GM23248 (cell line): ENCODE measurements at regions not wholly inside any gene's neighbourhood (a gene's known extent, or its start where the extent isn't known, plus 50 kb on each side); places are given as distances from the start of the nearest gene placed in this dataset.

Source experiments
- DNase-seq: peaks from one replicate; pipeline ENCODE4 v3.0.0-alpha.2; 2015
- H2AFZ ChIP-seq: fragments of 200-600 bp; sonication (generic); 2 replicates; pipeline ENCODE4 v1.6.1; 2016; ENCODE audit warnings: antibody characterized with exemption
- H3F3A ChIP-seq: fragments of 200-600 bp; sonication (generic); 2 replicates; pipeline ENCODE4 v1.6.1; 2016; ENCODE audit warnings: mild to moderate bottlenecking, antibody characterized with exemption, mixed run types; ENCODE audit not compliant: insufficient read depth
- H3K27ac ChIP-seq: fragments of 200-600 bp; sonication (generic); 2 replicates; pipeline ENCODE4 v1.5.1; 2016; ENCODE audit warnings: mild to moderate bottlenecking
- H3K27me3 ChIP-seq: fragments of 200-600 bp; sonication (generic); replicated peaks from 2 replicates; pipeline ENCODE4 v1.6.1; 2016; ENCODE audit warnings: mild to moderate bottlenecking; ENCODE audit not compliant: insufficient read depth
- H3K36me3 ChIP-seq: fragments of 200-600 bp; sonication (generic); 2 replicates; pipeline ENCODE4 v1.6.1; 2016; ENCODE audit warnings: low read depth, mild to moderate bottlenecking
- H3K4me1 ChIP-seq: fragments of 200-600 bp; sonication (generic); 2 replicates; pipeline ENCODE4 v1.6.1; 2016; ENCODE audit warnings: mild to moderate bottlenecking; ENCODE audit not compliant: insufficient read depth
- H3K4me2 ChIP-seq: fragments of 200-600 bp; sonication (generic); one replicate; pipeline ENCODE4 v1.6.1; 2016; ENCODE audit warnings: mild to moderate bottlenecking; ENCODE audit not compliant: unreplicated experiment
- H3K4me3 ChIP-seq: fragments of 200-600 bp; sonication (generic); 2 replicates; pipeline ENCODE4 v1.5.1; 2016; ENCODE audit warnings: mild to moderate bottlenecking
- H3K79me2 ChIP-seq: fragments of 200-600 bp; sonication (generic); 2 replicates; pipeline ENCODE4 v1.6.1; 2016; ENCODE audit warnings: mild to moderate bottlenecking; ENCODE audit not compliant: insufficient read depth
- H3K9ac ChIP-seq: fragments of 200-600 bp; sonication (generic); 2 replicates; pipeline ENCODE4 v1.6.1; 2016; ENCODE audit warnings: mild to moderate bottlenecking
- H3K9me2 ChIP-seq: fragments of 200-600 bp; sonication (generic); 2 replicates; pipeline ENCODE4 v1.6.1; 2016; ENCODE audit warnings: mixed run types, mild to moderate bottlenecking, moderate library complexity; ENCODE audit not compliant: insufficient read depth
- H3K9me3 ChIP-seq: fragments of 200-600 bp; sonication (generic); one replicate; pipeline ENCODE4 v1.6.1; 2017; ENCODE audit warnings: low read depth
- H4K20me1 ChIP-seq: fragments of 200-600 bp; sonication (generic); 2 replicates; pipeline ENCODE4 v1.6.0; 2016; ENCODE audit not compliant: insufficient read depth
- EZH2 ChIP-seq: fragments of 200-600 bp; sonication (generic); IDR thresholded peaks from 2 replicates; pipeline ENCODE4 v1.6.1; 2018; ENCODE audit warnings: antibody characterized with exemption, mild to moderate bottlenecking; ENCODE audit not compliant: insufficient read depth, poor library complexity, severe bottlenecking
- EZH2phosphoT487 ChIP-seq: fragments of 200-600 bp; sonication (generic); IDR thresholded peaks from 2 replicates; pipeline ENCODE4 v1.6.1; 2018; ENCODE audit warnings: antibody characterized with exemption, moderate library complexity, mild to moderate bottlenecking, low read depth; ENCODE audit not compliant: insufficient read depth
- WGBS, 2 experiments: methylation state at CpG; one replicate each; pipeline ENCODE4 v1.1.6; 2015 to 2017; ENCODE audit warnings: low lambda C conversion rate in 2 of 2, low coverage in 1 of 2; ENCODE audit errors: missing lambda C conversion rate in 2 of 2; 5-methylcytosine and 5-hydroxymethylcytosine counted together
- in situ Hi-C: fragments of 300-500 bp; cut with MboI; formaldehyde crosslinking; loops from 2 replicates; pipeline ENCODE4 v1.15.0; 2020

GRCh38 chr12:67818459-67818903 is 169.9 kb downstream of the DYRK2 start:
- 58 to 74% methylated on average over 2 of the region's 2 CpGs for WGBS, 2 experiments
- Histone ChIP-seq H2AFZ (no peak overlapping the region), H3F3A (peaks cover 4% of the 10 kb centered on the region), H3K27ac (no peak overlapping the region), H3K79me2 (no peaks in the 10 kb centered on the region), H3K4me3 (no peak overlapping the region), H3K9me3 (peaks cover 6% of the 10 kb centered on the region), H3K4me1 (0 out of 2 replicates have a peak, but pooled peaks cover 2% of the 10 kb centered on the region), H4K20me1 (no peaks in the 10 kb centered on the region), H3K27me3 (no peaks in the 10 kb centered on the region), H3K36me3 (no peaks in the 10 kb centered on the region), H3K9ac (no peak overlapping the region), H3K4me2 (no peak overlapping the region), H3K9me2 (no peaks in the 10 kb centered on the region)
- no peak for DNase-seq
- TF ChIP-seq EZH2phosphoT487 = no peak
- TF ChIP-seq EZH2 = no peak
- in situ Hi-C loops = no loop called here

GRCh38 chr12:67819902-67820301 is 169.3 kb upstream of the IFNG-AS1 start:
- no peak overlapping the region for H3K27ac ChIP-seq
- in situ Hi-C loops = no loop called here

GRCh38 chr12:67820694-67821093 is 168.6 kb upstream of the IFNG-AS1 start:
- Histone ChIP-seq H3K27me3 (no peaks in the 10 kb centered on the region), H3K9me3 (peaks cover 6% of the 10 kb centered on the region), H3F3A (no peaks in the 10 kb centered on the region), H2AFZ (no peak overlapping the region), H3K27ac (no peak overlapping the region), H4K20me1 (no peaks in the 10 kb centered on the region), H3K4me2 (no peak overlapping the region), H3K36me3 (no peaks in the 10 kb centered on the region), H3K4me3 (no peak overlapping the region), H3K9ac (no peak overlapping the region), H3K79me2 (no peaks in the 10 kb centered on the region), H3K4me1 (0 out of 2 replicates have a peak, but pooled peaks cover 2% of the 10 kb centered on the region), H3K9me2 (no peaks in the 10 kb centered on the region)
- TF ChIP-seq EZH2 (no peak), EZH2phosphoT487 (no peak)
- no peak for DNase-seq
- in situ Hi-C loops = no loop called here
- 85 to 87% methylated on average over 7 of the region's 7 CpGs for WGBS, 2 experiments

More at GRCh38 chr12:67819902-67820301, 169.3 kb upstream of the IFNG-AS1 start:
- DNase-seq = no peak
- no peak overlapping the region for H3K4me2 ChIP-seq
- no peaks in the 10 kb centered on the region for H3F3A ChIP-seq
- no peaks in the 10 kb centered on the region for H3K36me3 ChIP-seq
- no peak overlapping the region for H3K4me3 ChIP-seq
- TF ChIP-seq EZH2 (no peak), EZH2phosphoT487 (no peak)
- H3K9me3 ChIP-seq = peaks cover 6% of the 10 kb centered on the region
- H3K9me2 ChIP-seq = no peaks in the 10 kb centered on the region
- H3K79me2 ChIP-seq = no peaks in the 10 kb centered on the region
- H3K27me3 ChIP-seq = no peaks in the 10 kb centered on the region
- WGBS, 2 experiments = 54 to 63% methylated on average over 2 of the region's 2 CpGs
- H3K4me1 ChIP-seq = no peaks in the 10 kb centered on the region
- H4K20me1 ChIP-seq = no peaks in the 10 kb centered on the region
- H3K9ac ChIP-seq = no peak overlapping the region
- no peak overlapping the region for H2AFZ ChIP-seq

- no peak overlapping the region for H2AFZ ChIP-seq
- H3K36me3 ChIP-seq = no peaks in the 10 kb centered on the region
- H3K79me2 ChIP-seq = no peaks in the 10 kb centered on the region
- no peaks in the 10 kb centered on the region for H3K9me2 ChIP-seq
- H3K9me3 ChIP-seq = no peaks in the 10 kb centered on the region
- H4K20me1 ChIP-seq = no peaks in the 10 kb centered on the region
- TF ChIP-seq EZH2phosphoT487 = no peak
- no peak for TF ChIP-seq EZH2
- in situ Hi-C loops = no loop called here
- H3K4me3 ChIP-seq = no peak overlapping the region
- no peaks in the 10 kb centered on the region for H3K27me3 ChIP-seq
- peaks cover 22% of the 10 kb centered on the region for H3K4me1 ChIP-seq
- H3F3A ChIP-seq = peaks cover 19% of the 10 kb centered on the region
- no peak overlapping the region for H3K4me2 ChIP-seq
- no peak overlapping the region for H3K27ac ChIP-seq
- DNase-seq = no peak
- WGBS, 2 experiments = 100% methylated on average over 1 of the region's 1 CpG
- H3K9ac ChIP-seq = no peak overlapping the region
These were observed 166.4 kb upstream of the IFNG-AS1 start for GRCh38 chr12:67822826-67823225.

GRCh38 chr12:67826148-67826547 is 163.1 kb upstream of the IFNG-AS1 start:
- in situ Hi-C loops = no loop called here
- Histone ChIP-seq H3K4me2 (peak overlapping the region; percentile 91), H3K36me3 (no peaks in the 10 kb centered on the region), H3K79me2 (no peaks in the 10 kb centered on the region), H4K20me1 (no peaks in the 10 kb centered on the region), H3F3A (peaks cover 26% of the 10 kb centered on the region), H3K27ac (peak overlapping the region; percentile 94), H3K9ac (no peak overlapping the region), H3K4me1 (peaks cover 29% of the 10 kb centered on the region), H3K9me3 (no peaks in the 10 kb centered on the region), H2AFZ (peak overlapping the region; percentile 85), H3K27me3 (no peaks in the 10 kb centered on the region), H3K4me3 (no peak overlapping the region), H3K9me2 (no peaks in the 10 kb centered on the region)
- 45 to 65% methylated on average over 2 of the region's 2 CpGs for WGBS, 2 experiments
- TF ChIP-seq EZH2 = no peak
- no peak for TF ChIP-seq EZH2phosphoT487
- peak; percentile 49 for DNase-seq
